ENCODE measurements at regions not wholly inside any gene's neighbourhood (a gene's known extent, or its start where the extent isn't known, plus 50 kb on each side); places are given as distances from the start of the nearest gene placed in this dataset.

DNA sequence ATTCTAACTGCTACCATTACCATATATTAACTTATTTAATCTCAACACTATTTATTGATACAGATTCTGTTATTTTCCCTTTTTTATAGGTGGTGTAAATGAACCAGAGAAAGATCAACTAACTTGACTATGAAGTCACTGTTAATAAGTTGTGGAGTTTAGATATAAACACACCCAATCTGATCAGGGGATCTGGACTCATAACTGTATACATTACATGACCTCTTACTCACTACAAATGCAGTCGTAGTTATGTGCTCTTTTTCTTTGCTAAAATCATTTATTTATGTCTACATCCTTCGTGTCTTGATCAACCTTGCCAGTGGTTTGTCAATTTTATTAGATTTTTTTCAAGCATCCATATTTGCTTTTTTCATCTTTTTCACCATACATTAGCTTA lies 614.8 kb upstream of the FAM241A start:
- DNase-seq, result no peak

DNA sequence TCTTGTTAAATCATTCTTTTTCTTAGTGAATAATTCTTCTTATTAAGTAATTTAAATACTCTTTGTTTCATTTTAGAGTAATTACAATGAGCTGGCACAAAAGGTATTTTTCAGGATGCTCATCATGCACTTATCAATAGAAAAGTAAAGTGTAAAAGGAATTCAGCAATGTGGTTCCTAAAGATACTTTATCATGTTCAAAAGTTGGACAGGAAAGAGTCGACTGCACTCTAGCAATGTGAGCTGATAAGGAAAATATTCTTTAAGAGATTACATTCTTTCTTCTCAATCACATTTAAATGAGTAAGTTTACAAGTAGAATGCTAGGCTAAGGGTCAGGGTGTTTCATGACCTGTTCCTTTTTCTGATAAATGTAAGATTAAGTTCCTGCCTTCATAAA lies 609.5 kb upstream of the FAM241A start:
- DNase-seq, result no peak

DNA sequence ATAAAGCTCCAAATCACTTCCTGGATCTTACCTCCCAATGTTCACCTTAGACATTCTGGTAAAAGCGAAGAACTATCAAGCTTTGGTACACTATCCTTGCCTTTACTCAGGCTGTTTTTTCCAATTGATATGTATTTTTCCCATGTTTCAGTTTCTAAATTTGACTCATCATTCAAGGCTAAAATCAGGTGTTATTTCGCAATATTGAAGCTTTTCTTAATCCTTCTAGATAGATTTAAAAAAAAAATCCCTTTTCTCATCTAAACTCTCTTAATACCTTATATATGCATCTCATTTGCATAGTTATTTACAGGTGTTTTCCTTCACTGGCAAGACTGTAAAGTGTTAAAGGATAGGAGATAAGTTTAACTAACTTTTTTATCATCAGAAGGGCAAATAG lies 608.1 kb upstream of the FAM241A start:
- no peak for DNase-seq

DNA sequence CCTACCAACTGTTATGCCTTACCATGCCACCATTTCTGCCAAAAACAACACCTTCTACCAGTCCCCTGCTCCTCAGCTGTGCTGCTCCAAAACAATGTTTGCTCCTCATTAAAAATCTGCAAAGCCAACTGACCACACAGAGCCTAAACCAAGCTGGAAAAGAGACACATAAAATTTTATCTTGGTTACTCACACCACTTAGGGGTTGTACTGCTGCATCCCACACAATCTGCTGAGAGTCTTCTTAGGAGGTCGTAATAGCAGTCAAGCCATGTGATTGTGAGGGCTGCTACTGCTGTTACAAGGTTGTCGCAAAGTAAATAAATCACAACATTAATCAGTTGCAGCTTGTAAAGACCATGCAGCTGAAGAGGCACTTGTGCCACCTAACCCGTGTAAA lies 607.4 kb upstream of the FAM241A start:
- no peak for DNase-seq

DNA sequence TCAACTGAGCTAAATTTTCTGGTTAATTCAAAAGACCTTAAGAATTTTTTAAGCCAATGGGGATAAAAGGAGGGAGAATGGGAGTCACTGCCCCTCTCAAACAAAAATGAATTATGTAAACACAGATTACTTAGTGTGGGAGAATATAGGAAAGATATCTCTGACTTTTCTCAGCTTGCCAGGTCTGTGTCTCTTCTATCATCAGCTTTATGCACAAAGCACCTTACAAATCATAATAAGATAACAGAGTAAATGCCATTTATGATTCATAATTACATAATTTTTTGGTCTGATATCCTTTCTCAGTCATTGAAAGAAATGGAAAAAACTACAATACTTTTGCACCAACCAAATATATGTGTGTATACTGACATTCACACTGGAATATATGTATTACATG lies 604.6 kb upstream of the FAM241A start:
- no peak for DNase-seq

DNA sequence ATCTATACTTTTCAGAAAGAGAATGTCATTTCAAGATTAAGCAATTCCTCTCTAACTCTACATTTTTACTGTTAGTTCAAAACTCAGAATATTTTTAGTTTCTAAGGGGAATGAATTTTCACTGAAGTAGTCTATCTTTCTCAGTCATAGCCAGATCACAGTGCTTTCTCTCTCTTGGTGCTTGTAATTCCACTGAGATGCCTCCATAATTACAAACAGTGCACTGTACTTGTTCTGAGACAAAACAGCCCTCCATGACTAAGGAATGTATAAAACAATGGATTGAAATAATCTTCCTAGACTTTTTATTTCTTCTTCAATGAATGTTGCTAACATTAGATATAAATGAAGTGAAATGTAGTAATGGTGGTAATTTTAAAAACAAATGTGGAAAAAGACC lies 603.2 kb upstream of the FAM241A start:
- DNase-seq, result no peak

DNA sequence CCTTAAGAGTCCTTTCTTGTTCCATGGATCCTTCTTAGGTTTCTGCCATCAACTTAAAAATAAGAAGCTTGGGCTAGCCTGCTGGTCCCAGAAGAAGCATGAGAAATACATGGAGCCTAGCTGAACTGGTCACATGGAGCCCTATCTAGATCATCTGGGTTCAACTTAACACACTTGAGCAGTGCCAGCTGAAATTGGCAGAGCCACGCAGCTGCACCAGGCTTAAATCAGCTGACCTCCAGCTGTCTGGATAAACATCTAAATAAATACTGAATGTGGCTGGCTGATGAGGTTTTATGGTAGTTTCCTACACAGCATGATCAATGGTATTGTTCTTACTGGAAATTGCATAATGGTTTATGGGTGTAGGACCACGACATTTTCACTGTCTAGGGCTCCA lies 598.4 kb upstream of the FAM241A start:
- DNase-seq, result no peak

DNA sequence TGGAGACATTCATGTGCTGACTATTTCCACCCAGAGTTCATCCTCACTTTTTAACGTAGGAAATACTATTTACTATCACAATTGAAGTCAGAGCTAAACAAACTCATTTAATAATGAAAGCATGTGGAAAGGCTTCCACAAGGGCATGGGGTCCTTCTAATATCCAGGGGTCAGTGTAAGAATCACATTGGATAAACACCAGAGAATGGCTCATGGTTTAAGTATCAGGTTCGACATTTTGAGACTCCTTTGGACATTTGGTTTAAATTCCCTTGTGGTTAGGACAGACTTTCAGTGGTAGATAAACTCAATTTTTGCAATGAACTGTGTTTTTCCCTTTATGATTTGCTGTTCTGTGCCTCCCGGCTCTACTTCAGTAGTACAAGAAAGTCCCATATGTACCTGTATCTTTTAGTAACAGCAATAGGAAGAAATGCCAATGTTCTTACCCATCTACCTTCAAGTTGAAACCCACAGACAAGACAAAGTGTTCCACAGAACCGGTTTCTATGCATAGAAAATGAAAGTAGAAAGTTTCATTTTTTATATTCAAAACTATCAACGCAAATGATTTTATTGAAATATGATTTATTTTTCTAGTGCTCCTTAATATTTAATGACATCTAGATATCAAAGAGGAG lies 589.0 kb upstream of the FAM241A start:
- no peak for DNase-seq

DNA sequence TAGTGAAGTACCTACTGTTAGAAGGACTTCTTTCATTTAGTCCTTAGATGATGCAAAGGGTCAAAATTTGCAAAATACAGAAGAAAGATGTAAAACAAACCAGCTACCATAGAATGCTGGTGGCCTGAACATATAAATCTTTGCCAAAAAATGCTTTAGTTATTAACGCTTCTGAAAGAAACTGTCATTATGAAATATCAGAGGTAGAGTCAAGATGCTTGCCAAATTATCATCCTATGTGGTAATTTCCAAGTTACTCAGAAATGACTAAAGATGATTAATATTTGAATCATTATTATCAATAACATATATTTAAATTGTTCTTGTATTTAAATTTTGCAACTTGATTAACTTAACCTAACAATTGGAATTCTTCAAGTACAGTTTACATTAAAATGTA lies 588.4 kb upstream of the FAM241A start:
- no peak for DNase-seq

DNA sequence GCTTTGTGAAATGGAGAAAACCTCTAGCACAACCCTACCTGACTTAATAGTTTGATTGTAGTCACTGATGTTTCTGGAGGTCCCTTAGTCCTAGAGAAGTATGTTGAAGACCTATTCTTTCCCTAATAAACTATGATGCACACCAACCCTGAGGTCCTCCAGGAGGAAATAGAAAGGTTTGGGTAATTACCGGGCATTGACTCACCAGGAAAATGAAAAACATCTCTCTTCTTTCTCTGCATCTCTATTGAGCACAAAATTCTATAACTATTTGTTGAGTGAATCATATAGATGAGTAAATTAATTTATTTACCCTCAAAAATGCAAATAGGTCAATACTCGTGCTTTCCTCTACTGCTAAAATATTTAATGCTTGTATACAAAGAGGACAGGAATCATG lies 582.4 kb upstream of the FAM241A start:
- no peak for DNase-seq

DNA sequence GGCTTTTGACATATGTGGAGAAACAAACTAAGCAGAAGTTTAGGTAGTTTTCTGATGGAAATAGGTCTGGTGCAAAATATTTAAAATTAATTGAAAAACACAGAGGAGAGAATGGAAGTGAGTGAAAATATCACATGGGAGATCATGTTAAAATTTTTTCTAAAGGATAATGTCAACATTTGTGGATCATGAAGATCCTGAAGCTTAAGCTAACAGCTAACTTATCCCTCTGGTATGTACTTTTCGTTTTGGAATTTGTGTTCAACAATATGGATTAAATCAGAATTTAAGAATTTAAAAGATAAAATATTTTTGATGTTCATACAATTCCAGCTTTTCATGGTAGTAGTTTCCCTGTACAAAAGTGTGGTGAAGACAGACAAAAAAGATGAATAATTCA lies 572.8 kb upstream of the FAM241A start:
- no peak for DNase-seq

DNA sequence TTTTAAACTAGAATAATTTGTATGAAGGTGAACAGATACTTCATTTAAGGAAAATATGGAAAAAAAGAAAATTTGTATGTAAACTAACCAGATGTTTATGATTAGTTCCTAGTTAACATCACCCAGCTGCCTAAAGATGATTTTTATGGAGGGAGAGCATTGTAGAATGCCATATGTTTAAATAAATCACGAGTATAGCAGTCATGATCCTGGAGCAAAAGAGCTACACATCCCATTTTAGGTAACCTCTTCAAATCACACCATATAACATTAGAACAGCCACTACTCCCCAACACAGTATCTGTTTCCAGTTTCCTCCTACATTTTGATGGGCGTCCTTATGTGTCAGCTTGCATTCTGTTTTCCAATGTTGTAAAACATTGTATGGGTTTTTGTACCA lies 571.9 kb upstream of the FAM241A start:
- no peak for DNase-seq

DNA sequence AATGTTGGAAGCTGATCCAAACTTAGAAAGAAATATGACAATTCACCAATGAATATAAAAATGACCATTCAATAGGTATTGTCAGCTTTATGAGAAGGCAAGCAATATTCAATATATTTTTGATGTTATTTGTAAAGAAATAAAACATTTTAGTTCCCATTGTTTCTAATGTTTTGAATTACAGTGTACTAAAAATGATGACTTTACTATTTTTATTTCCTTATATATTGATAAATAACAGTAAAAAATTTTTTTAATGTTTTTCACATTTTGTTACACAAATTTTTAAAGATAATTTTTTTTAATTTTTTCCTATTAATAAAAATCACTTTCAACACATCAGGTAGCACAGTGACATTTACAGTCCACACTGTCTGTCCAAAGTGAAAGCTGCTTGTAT lies 565.5 kb upstream of the FAM241A start:
- no peak for DNase-seq

DNA sequence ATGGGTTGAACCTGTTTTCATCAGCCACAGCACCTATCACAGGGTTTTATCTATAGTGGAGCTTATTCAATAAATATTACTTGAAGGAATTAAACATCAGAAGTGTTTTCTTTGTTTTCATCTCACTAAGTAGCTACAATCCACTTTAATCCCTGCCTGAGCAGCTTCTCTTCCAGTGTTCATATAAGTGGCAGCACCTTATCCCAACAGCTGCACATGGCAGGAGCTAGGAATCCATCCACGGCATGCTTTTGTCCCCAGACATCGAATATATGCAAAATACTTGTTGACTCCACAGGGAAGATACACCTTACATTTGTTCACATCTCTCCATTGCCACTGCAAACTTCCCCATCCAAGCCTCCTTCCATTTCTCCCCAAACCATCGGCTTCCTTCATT lies 549.8 kb upstream of the FAM241A start:
- DNase-seq, result no peak

DNA sequence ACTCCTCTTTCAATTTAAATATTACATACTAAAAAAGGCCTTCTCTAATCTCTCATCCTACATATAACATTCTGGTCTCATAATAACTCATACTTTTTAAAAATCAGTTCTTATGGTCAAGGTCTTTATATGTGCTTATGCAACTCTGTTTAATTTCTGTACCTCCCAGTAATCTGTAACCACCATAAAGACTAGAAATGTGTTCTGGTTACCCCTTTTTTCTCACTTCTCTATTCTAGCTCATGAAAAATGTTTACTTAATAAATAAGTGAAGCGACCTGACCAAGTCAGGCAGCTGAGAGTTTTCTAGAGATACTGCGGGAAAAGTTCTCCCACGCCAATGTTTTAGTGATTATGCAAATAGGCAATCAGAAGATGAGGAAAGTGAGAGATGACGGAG lies 548.8 kb upstream of the FAM241A start:
- no peak for DNase-seq

DNA sequence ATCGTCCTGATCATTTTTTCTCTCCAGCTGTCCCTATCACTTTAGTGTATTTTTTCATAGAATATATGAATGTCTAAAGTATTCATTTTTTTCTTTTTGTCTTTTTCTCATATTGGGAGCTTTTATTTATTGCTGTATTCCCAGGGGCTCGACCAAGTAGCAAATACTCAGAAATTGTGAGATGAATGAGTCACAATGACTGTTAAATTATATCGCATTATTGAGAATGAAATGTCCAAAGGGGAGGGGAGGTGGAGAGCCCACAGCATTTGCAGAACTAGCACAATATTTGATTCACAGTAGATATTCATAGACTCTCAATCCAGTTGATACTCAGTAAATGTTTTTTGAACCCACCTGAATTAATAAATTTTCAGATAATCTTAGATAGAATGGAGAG lies 543.6 kb upstream of the FAM241A start:
- DNase-seq, result no peak

DNA sequence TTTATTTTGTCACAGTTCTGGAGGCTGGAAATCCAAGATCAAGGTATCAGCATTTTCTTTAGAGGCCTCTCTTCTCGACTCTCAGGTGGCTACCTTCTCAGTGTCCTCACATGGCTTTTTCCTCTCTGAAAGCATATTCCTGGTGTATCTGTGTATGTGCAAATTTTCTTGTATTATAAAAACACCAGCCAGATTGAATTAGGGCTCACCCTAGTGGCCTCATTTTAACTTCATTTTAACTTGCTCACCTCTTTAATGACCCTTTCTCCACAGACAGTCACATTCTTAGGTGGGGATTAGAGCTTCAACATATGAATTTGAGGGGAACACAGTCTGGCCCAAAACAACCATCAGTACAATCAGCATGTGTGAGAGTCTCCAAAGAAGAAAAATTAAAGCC lies 542.4 kb upstream of the FAM241A start:
- no peak for DNase-seq

DNA sequence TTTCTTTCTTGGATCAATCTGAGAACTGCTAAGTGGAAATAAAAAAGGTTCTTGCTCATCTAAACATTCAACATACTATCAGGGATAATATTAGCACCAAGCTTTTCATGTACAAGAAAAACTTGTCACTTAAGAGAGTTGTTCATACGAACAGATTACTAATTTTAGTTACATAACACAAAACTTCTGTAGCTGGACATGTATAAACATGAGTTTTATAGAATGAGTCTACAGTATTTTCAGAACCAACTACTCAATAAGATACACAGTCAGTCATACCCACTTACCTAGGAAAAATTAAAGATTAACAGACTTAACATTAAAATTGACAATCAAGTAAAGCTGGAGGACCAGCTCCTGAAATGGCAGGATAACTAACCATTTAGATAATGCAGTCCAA lies 540.1 kb upstream of the FAM241A start:
- no peak for DNase-seq

DNA sequence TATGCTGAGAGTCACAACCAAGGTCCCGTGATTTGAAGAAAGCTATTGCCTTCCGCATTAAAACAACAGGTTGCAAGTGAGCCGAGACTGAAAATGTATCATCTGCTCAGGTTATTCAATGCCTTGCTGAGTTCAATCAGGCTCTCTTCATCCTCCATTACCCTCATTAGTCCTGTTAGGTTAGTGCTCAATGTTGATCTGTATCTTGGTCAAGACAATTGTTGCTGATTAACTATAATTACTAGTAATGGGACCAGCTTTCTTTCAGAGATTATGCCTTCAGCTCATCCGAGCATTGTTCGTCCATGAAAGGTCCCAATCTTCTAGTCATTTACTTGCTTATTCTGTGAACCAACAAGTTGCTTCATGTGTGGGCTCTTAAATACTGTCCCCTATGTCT lies 534.6 kb upstream of the FAM241A start:
- no peak for DNase-seq

DNA sequence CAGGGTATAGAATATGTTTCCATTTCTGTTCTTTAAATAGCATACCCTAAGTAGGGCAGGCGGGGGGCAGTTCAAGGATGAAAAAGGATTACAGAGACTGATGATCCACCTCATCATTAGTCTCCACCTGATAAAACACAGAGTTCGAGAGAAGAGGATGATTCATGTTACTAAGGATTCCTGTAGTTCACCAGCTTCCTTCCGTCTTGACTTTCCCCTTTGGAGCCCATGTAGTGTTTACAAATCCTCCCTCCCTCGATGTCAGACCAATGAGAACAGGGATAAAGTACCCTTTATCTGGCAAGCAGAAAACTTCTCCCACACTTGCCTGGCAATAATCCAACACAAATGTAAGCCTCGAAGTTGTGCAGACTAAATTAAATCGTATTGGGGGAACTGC lies 526.3 kb upstream of the FAM241A start:
- no peak for DNase-seq

DNA sequence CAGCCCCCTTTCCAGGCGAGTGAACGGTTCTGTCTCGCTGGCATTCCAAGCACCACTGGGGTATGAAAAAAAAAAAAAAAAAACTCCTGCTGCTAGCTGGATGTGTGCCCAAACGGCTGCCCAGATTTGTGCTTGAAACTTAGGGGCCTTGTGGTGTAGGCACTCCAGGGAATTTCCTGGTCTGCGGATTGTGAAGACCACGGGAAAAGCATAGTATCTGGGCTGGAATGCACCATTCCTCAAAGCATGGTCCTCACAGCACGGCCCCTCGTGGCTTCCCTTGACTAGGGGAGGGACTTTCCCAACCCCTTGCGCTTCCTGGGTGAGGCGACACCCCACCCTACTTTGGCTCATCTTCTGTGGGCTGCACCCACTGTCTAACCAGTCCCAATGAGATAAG lies 516.8 kb upstream of the FAM241A start:
- no peak for DNase-seq

DNA sequence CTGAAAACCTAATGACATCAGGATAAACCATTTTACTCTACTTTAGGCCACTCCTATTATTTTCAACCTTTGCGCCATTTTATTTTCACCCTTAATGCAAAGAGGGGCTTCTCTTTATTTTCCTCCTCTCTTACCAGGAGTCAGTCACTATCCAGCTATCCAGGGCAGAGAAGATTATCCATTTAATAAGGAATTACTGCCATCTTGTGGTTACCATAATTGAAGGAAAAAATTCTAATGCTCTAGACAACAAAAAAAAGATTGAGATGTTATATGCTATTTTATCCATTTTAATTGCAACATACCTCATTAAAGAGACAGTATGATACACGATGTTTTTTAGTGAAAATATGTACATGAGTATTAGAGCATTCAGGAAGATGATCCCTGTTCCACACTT lies 514.5 kb upstream of the FAM241A start:
- DNase-seq, result no peak

DNA sequence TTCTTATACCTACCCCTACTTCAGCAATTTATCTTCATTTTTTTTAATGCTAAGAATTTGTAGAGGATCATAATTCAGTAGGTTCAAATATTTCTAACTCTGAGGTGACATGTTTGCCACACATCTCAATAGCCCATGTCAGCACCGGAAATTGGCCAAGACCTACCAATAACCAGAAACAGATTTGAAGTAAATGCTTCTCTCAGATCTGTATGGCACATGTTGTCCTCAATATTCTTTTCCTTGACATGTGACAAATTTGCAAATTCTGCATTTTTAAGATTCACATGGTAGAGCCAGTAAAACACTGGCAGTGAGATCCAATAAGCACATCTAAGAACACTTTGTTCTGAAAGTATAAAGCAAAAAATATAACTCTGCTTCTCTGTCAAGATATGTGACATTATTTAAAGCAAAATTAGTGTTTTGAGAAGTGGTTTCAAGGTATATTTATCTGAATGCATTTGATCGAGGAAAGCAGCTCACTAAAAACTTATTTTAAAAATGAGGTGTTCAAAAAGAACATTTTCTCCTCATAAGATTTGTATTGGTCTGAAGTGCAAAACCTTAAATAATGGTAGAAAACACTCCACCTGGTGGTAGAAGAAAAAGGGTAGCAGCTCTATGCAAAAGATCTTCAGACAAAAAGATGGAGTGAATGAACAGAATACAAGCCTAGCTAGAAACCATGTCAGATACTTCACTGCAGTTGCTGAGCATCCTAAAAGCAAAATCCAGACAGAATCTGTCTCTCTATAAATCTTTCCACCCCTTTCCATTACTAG lies 513.8 kb upstream of the FAM241A start:
- DNase-seq, result no peak

DNA sequence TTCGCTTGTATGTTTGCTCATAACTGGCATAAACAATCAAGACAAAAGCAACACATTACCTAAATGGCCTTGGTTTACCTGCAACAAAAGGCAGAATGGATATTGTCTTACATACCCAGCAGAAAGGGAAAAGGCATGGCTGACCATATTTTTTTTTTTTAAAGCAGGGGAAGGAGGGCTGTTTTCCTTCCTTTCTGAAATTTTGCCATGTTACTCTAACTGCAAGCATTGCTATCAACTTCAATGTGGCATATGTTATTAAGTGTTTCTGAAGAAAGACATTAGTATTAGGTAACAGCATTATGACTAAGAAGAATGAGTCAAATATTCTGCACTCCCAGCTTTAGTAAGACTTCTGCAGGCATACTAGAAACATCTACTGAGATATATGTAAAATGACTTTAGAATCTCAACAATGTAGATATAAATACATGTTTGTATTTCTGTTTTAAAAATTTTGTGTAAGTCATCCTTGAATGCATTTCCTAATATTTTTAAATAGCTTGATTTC lies 512.6 kb upstream of the FAM241A start:
- no peak for DNase-seq

Data from NCI-H2029 (cell line).